ENCODE measurements at regions not wholly inside any gene's neighbourhood (a gene's known extent, or its start where the extent isn't known, plus 50 kb on each side); places are given as distances from the start of the nearest gene placed in this dataset.

- TF ChIP-seq PRDM6 (tag by site-specific recombination; IDR thresholded peaks at IDR 0.05) (no peak), ZNF629 (tag by site-specific recombination; IDR thresholded peaks at IDR 0.05) (no peak), ZNF596 (tag by site-specific recombination; IDR thresholded peaks at IDR 0.05) (no peak), ZFP3 (tag by site-specific recombination; IDR thresholded peaks at IDR 0.05; ENCODE audit: low read depth) (no peak), ZNF610 (tag by site-specific recombination; IDR thresholded peaks at IDR 0.05; ENCODE audit: borderline replicate concordance) (no peak), ZNF324 (tag by site-specific recombination; IDR thresholded peaks at IDR 0.05) (no peak), SALL2 (tag by site-specific recombination; IDR thresholded peaks at IDR 0.05; ENCODE audit: borderline replicate concordance) (no peak), PRDM2 (tag by site-specific recombination; IDR thresholded peaks at IDR 0.05; ENCODE audit: borderline replicate concordance) (no peak), ZNF510 (tag by site-specific recombination; IDR thresholded peaks at IDR 0.05; ENCODE audit: insufficient replicate concordance) (no peak), ZNF341 (tag by site-specific recombination; IDR thresholded peaks at IDR 0.05; ENCODE audit: low read depth) (peak; percentile 67), ZNF133 (tag by site-specific recombination; IDR thresholded peaks at IDR 0.05) (no peak)
These were observed 124.5 kb upstream of the RET start (continued) for GRCh38 chr10:42952349-42952748.

GRCh38 chr10:42952931-42953683 lies 123.8 kb upstream of the RET start:
- Histone ChIP-seq H3K9me3 (ENCODE audit: control insufficient read depth, insufficient read depth, low read depth, low read length) (no peaks in the 10 kb centered on the region), H3K4me1 (ENCODE audit: control insufficient read depth, insufficient read depth, low read length) (no peaks in the 10 kb centered on the region; the same call in 1 of the 2 replicates), H3K27ac (ENCODE audit: extremely low read depth, low read depth, low read length) (no peak overlapping the region), H3K4me3 (ENCODE audit: low read depth, low read length) (no peak overlapping the region), H3K36me3 (ENCODE audit: control insufficient read depth in 2 of 2, insufficient read depth in 1 of 2, low read length in 2 of 2) (no peaks in the 10 kb centered on the region)
- CTCF ChIA-PET, result interaction anchor here (1.4 kb wide), 1 partner anchor 125 kb away, joined by 3 read pairs; no protein-coding TSS in a partner anchor
- TF ChIP-seq ZSCAN5A (tag by site-specific recombination; IDR thresholded peaks at IDR 0.05), result no peak
- TF ChIP-seq SCRT1 (tag by site-specific recombination; IDR thresholded peaks at IDR 0.05; ENCODE audit: borderline replicate concordance), result no peak
- TF ChIP-seq ZNF777 (tag by site-specific recombination; IDR thresholded peaks at IDR 0.05; ENCODE audit: borderline replicate concordance), result no peak
- no peak for TF ChIP-seq CTCF (tag by site-specific recombination; IDR thresholded peaks at IDR 0.05)
- no peak for TF ChIP-seq ZNF48 (tag by site-specific recombination; IDR thresholded peaks at IDR 0.05)
- no peak for TF ChIP-seq ZNF792 (tag by site-specific recombination; IDR thresholded peaks at IDR 0.05)
- 0 out of 2 replicates have a peak, but pooled peaks have one; percentile 37 for TF ChIP-seq ZIC2 (tag by site-specific recombination; IDR thresholded peaks at IDR 0.05)
- TF ChIP-seq ZNF19 (tag by site-specific recombination; IDR thresholded peaks at IDR 0.05; ENCODE audit: low read depth), result no peak
- TF ChIP-seq GLI4 (tag by site-specific recombination; IDR thresholded peaks at IDR 0.05), result no peak
- POLR2A ChIA-PET, result interaction anchor here (0.6 to 1.1 kb wide), 2 partner anchors 26 to 34 kb away, joined by 3 to 6 read pairs; no protein-coding TSS in a partner anchor

Data from HEK293 (cell line).